IMR-90 (cell line): ENCODE measurements at regions not wholly inside any gene's neighbourhood (a gene's known extent, or its start where the extent isn't known, plus 50 kb on each side); places are given as distances from the start of the nearest gene placed in this dataset.

ENCODE experiments used
- ATAC-seq: fragments of 200-7000 bp; cut with Tn5 transposase; 2 replicates; pipeline ENCODE4 v1.9.1; 2020; ENCODE audit warnings: low read depth, mild to moderate bottlenecking, moderate library complexity
- BruUV-seq: library from RNA; stranded (reverse); fragments of 400-500 nt; replicated peaks from 2 replicates; lab custom pipeline; 2021; lab: Mats Ljungman, UMichigan
- CTCF ChIA-PET: fragments of 300-600 bp; formaldehyde crosslinking; extraction: SDS; loops from one replicate; lab custom pipeline; 2021; ENCODE audit warnings: antibody characterized with exemption; lab: Yijun Ruan, JAX
- POLR2A ChIA-PET: fragments of 300-600 bp; sonication (Branson Sonifier 250); formaldehyde crosslinking; loops from one replicate; lab custom pipeline; 2022; ENCODE audit warnings: antibody characterized with exemption; ENCODE audit not compliant: unreplicated experiment; lab: Charles Lee
- DNase-seq: peaks from one replicate; pipeline ENCODE4 v3.0.0; 2013
- H2AFZ ChIP-seq: replicated peaks from 2 replicates; pipeline ENCODE3; 2013; ENCODE audit warnings: low read length, mild to moderate bottlenecking; ENCODE audit not compliant: poor library complexity
- H2AK5ac ChIP-seq: 2 replicates; pipeline ENCODE4 v1.6.1; 2013; ENCODE audit warnings: low read depth, low read length, inconsistent platforms
- H2AK9ac ChIP-seq: replicated peaks from 2 replicates; pipeline ENCODE3; 2013; ENCODE audit warnings: mild to moderate bottlenecking, low read depth, low read length, moderate library complexity; ENCODE audit not compliant: poor library complexity
- H2BK120ac ChIP-seq: 2 replicates; pipeline ENCODE4 v1.6.1; 2013; ENCODE audit warnings: low read depth, low read length, inconsistent platforms
- H2BK15ac ChIP-seq: 3 replicates; pipeline ENCODE4 v1.6.1; 2013; ENCODE audit warnings: low read depth, low read length, inconsistent platforms
- H2BK20ac ChIP-seq: 2 replicates; pipeline ENCODE4 v1.6.1; 2013; ENCODE audit warnings: low read depth, mild to moderate bottlenecking, inconsistent platforms, low read length, moderate library complexity
- H2BK5ac ChIP-seq: 2 replicates; pipeline ENCODE4 v1.6.1; 2013; ENCODE audit warnings: mild to moderate bottlenecking, low read depth, low read length, inconsistent platforms; ENCODE audit not compliant: poor library complexity, severe bottlenecking
- H3K14ac ChIP-seq: replicated peaks from 2 replicates; pipeline ENCODE4 v1.6.1; 2013; ENCODE audit warnings: low read depth, low read length, inconsistent platforms
- H3K18ac ChIP-seq: 2 replicates; pipeline ENCODE4 v1.6.1; 2013; ENCODE audit warnings: low read depth, low read length, control low read depth
- H3K23ac ChIP-seq: 2 replicates; pipeline ENCODE4 v1.6.1; 2013; ENCODE audit warnings: low read depth, low read length, inconsistent platforms
- H3K27ac ChIP-seq: 2 replicates; pipeline ENCODE4 v1.5.1; 2013; ENCODE audit warnings: mild to moderate bottlenecking, control low read depth, low read length; ENCODE audit not compliant: insufficient read depth
- H3K27me3 ChIP-seq: 2 replicates; pipeline ENCODE4 v1.6.1; 2013; ENCODE audit warnings: low read length; ENCODE audit not compliant: control insufficient read depth, insufficient read depth
- H3K36me3 ChIP-seq: 2 replicates; pipeline ENCODE4 v1.6.1; 2013; ENCODE audit warnings: low read length, mixed read lengths; ENCODE audit not compliant: control insufficient read depth, insufficient read depth
- H3K4ac ChIP-seq: 2 replicates; pipeline ENCODE4 v1.6.1; 2013; ENCODE audit warnings: low read depth, low read length, inconsistent platforms
- H3K4me1 ChIP-seq: 2 replicates; pipeline ENCODE4 v1.6.1; 2013; ENCODE audit warnings: low read length, mixed read lengths; ENCODE audit not compliant: control insufficient read depth, insufficient read depth
- H3K4me2 ChIP-seq: 2 replicates; pipeline ENCODE4 v1.6.1; 2013; ENCODE audit warnings: low read depth, mild to moderate bottlenecking, control low read depth, low read length, moderate library complexity
- H3K4me3 ChIP-seq: 2 replicates; pipeline ENCODE4 v1.5.1; 2013; ENCODE audit warnings: low read depth, mild to moderate bottlenecking, control low read depth, low read length, moderate library complexity; ENCODE audit not compliant: insufficient read depth
- H3K56ac ChIP-seq: 2 replicates; pipeline ENCODE4 v1.6.1; 2013; ENCODE audit warnings: low read length, inconsistent platforms; ENCODE audit not compliant: insufficient read depth; ENCODE audit errors: extremely low read depth
- H3K79me1 ChIP-seq, 2 experiments: 2 replicates each; pipeline ENCODE4 v1.6.1; 2013; ENCODE audit warnings: low read length in 2 of 2, inconsistent platforms in 1 of 2, low read depth in 1 of 2
- H3K9ac ChIP-seq: 2 replicates; pipeline ENCODE4 v1.6.1; 2013; ENCODE audit warnings: low read depth, low read length, control low read depth
- H3K9me1 ChIP-seq: 2 replicates; pipeline ENCODE4 v1.6.1; 2013; ENCODE audit warnings: low read length, inconsistent platforms; ENCODE audit not compliant: insufficient read depth
- H3K9me3 ChIP-seq: 2 replicates; pipeline ENCODE4 v1.6.1; 2013; ENCODE audit warnings: low read length; ENCODE audit not compliant: control insufficient read depth, insufficient read depth
- H4K20me1 ChIP-seq: 2 replicates; pipeline ENCODE4 v1.6.1; 2013; ENCODE audit warnings: low read length, inconsistent platforms; ENCODE audit not compliant: insufficient read depth
- H4K5ac ChIP-seq: 2 replicates; pipeline ENCODE4 v1.6.1; 2013; ENCODE audit warnings: mild to moderate bottlenecking, low read depth, low read length, control low read depth
- H4K8ac ChIP-seq, 2 experiments: 2 replicates each; pipeline ENCODE4 v1.6.1; 2013; ENCODE audit warnings: low read depth in 2 of 2, low read length in 2 of 2, control low read depth in 1 of 2, inconsistent platforms in 1 of 2
- H4K91ac ChIP-seq: 2 replicates; pipeline ENCODE4 v1.6.1; 2013; ENCODE audit warnings: low read depth, low read length, inconsistent platforms; ENCODE audit not compliant: insufficient read depth
- BHLHE40 ChIP-seq: fragments of 150-350 bp; IDR thresholded peaks from 2 replicates; pipeline ENCODE4 v1.6.1; 2016; ENCODE audit warnings: mild to moderate bottlenecking, low read depth, low read length
- CHD1 ChIP-seq: IDR thresholded peaks from 2 replicates; pipeline ENCODE4 v1.6.1; 2012; ENCODE audit warnings: low read depth, low read length, improper control_type of control experiment
- CTCF ChIP-seq: conservative IDR thresholded peaks from 2 replicates; pipeline ENCODE4 v1.5.1; 2012; ENCODE audit warnings: mild to moderate bottlenecking, low read depth, low read length, improper control_type of control experiment
- ELK1 ChIP-seq: fragments of 150-350 bp; IDR thresholded peaks from 2 replicates; pipeline ENCODE4 v1.6.1; 2016; ENCODE audit warnings: low read depth, mild to moderate bottlenecking, low read length, moderate library complexity, borderline replicate concordance
- FOS ChIP-seq: fragments of 150-350 bp; IDR thresholded peaks from 2 replicates; pipeline ENCODE4 v1.6.1; 2016; ENCODE audit warnings: low read depth, low read length
- MAFK ChIP-seq: IDR thresholded peaks from 2 replicates; pipeline ENCODE4 v1.6.1; 2012; ENCODE audit warnings: low read depth, low read length, improper control_type of control experiment
- MAZ ChIP-seq: IDR thresholded peaks from 2 replicates; pipeline ENCODE4 v1.6.1; 2012; ENCODE audit warnings: low read depth, mild to moderate bottlenecking, low read length, improper control_type of control experiment, moderate library complexity, borderline replicate concordance
- MXI1 ChIP-seq: IDR thresholded peaks from 2 replicates; pipeline ENCODE4 v1.6.1; 2012; ENCODE audit warnings: low read depth, mild to moderate bottlenecking, low read length, moderate library complexity, borderline replicate concordance
- NFE2L2 ChIP-seq: fragments of 150-350 bp; IDR thresholded peaks from 2 replicates; pipeline ENCODE4 v1.6.1; 2016; ENCODE audit warnings: low read depth, mild to moderate bottlenecking, low read length
- SMC3 ChIP-seq: fragments of 150-350 bp; IDR thresholded peaks from 2 replicates; pipeline ENCODE4 v1.6.1; 2016; ENCODE audit warnings: low read depth, mild to moderate bottlenecking, antibody characterized with exemption, low read length, moderate library complexity
- USF2 ChIP-seq: fragments of 150-350 bp; IDR thresholded peaks from 2 replicates; pipeline ENCODE4 v1.6.1; 2017; ENCODE audit warnings: mild to moderate bottlenecking, antibody characterized with exemption, low read length, low read depth
- WGBS, 2 experiments: methylation state at CpG; one replicate each; pipeline versions ENCODE4 v1.1.5 to v1.1.7; 2013; ENCODE audit warnings: missing lambda C conversion rate in 2 of 2; ENCODE audit not compliant: insufficient read length in 1 of 2; ENCODE audit errors: extremely low coverage in 2 of 2; 5-methylcytosine and 5-hydroxymethylcytosine counted together
- dilution Hi-C: fragments of 300-500 bp; cut with HindIII; formaldehyde crosslinking; loops from one replicate; pipeline ENCODE4 v1.14.3; 2018; ENCODE audit warnings: low sequenced_read_pairs; ENCODE audit not compliant: unreplicated experiment
- in situ Hi-C: fragments of 300-500 bp; cut with MboI; formaldehyde crosslinking; loops from 3 replicates; pipeline ENCODE4 v1.14.3; 2019; ENCODE audit warnings: low sequenced_read_pairs, inconsistent platforms, mixed read lengths
- intact Hi-C: fragments of 100-400 bp; cut with micrococcal nuclease; formaldehyde crosslinking; loops from 2 replicates; pipeline ENCODE4 v1.10.0; 2022

GRCh38 chr3:96334779-96335178 lies 479.6 kb upstream of the EPHA6 start:
- Histone ChIP-seq H2BK120ac (no peak overlapping the region), H2BK15ac (no peak overlapping the region), H3K9ac (no peak overlapping the region), H3K23ac (no peak overlapping the region), H3K56ac (no peak overlapping the region), H3K4me1 (no peaks in the 10 kb centered on the region), H3K9me1 (no peaks in the 10 kb centered on the region), H3K4ac (no peak overlapping the region), H3K4me3 (no peak overlapping the region), H3K9me3 (peaks cover 5% of the 10 kb centered on the region; the same call in 1 of the 2 replicates), H3K79me1 (no peaks in the 10 kb centered on the region), H4K5ac (no peak overlapping the region), H2AK5ac (no peak overlapping the region), H2AK9ac (no peak overlapping the region), H4K91ac (no peak overlapping the region), H3K27ac (no peak overlapping the region), H4K8ac (no peak overlapping the region), H2BK20ac (no peak overlapping the region), H2AFZ (no peak overlapping the region), H4K20me1 (no peaks in the 10 kb centered on the region), H3K4me2 (no peak overlapping the region), H3K36me3 (no peaks in the 10 kb centered on the region), H3K18ac (no peak overlapping the region), H3K27me3 (no peaks in the 10 kb centered on the region), H2BK5ac (no peak overlapping the region), H3K14ac (no peak overlapping the region)
- in situ Hi-C loops, result no loop called here
- TF ChIP-seq NFE2L2, result no peak
- TF ChIP-seq MXI1, result no peak
- no peak for TF ChIP-seq CTCF
- no peak for TF ChIP-seq MAFK
- no peak for TF ChIP-seq CHD1
- TF ChIP-seq USF2, result no peak
- no peak for TF ChIP-seq FOS
- no peak for TF ChIP-seq ELK1
- no peak for TF ChIP-seq SMC3
- no peak for TF ChIP-seq MAZ
- TF ChIP-seq BHLHE40, result no peak
- no peak for ATAC-seq
- WGBS, 2 experiments, result no CpG with 5 or more reads among the region's 1 CpG
- no peak for DNase-seq
- no TSS peak for BruUV-seq
- ChIA-PET POLR2A (no interaction called here), CTCF (no interaction called here)
- dilution Hi-C loops, result no loop called here
- intact Hi-C loops, result no loop called here
